ENCODE measurements at regions not wholly inside any gene's neighbourhood (a gene's known extent, or its start where the extent isn't known, plus 50 kb on each side); places are given as distances from the start of the nearest gene placed in this dataset.

GRCh38 chr5:6036006-6036405 is 342.3 kb downstream of the MED10 start:
- CTCF ChIA-PET: interaction anchor here (0.5 to 1.8 kb wide), 2 partner anchors 7 to 32 kb away, joined by 3 to 7 read pairs; no protein-coding TSS in a partner anchor
- POLR2A ChIA-PET: no interaction called here
- H3K4me1 ChIP-seq (ENCODE audit: control insufficient read depth, insufficient read depth, low read length): no peaks in the 10 kb centered on the region
- TF ChIP-seq ZNF596 (tag by site-specific recombination; IDR thresholded peaks at IDR 0.05) (no peak), ZNF138 (tag by site-specific recombination; IDR thresholded peaks at IDR 0.05; ENCODE audit: borderline replicate concordance) (no peak), ZNF202 (tag by site-specific recombination; IDR thresholded peaks at IDR 0.05; ENCODE audit: borderline replicate concordance) (no peak), ZNF830 (tag by site-specific recombination; IDR thresholded peaks at IDR 0.05; ENCODE audit: low read depth) (no peak), WT1 (tag by site-specific recombination; IDR thresholded peaks at IDR 0.05) (no peak), ZNF398 (tag by site-specific recombination; IDR thresholded peaks at IDR 0.05) (no peak), ZFP37 (tag by site-specific recombination; IDR thresholded peaks at IDR 0.05) (no peak), AEBP2 (tag by site-specific recombination; IDR thresholded peaks at IDR 0.05; ENCODE audit: borderline replicate concordance) (no peak), ZNF114 (tag by site-specific recombination; IDR thresholded peaks at IDR 0.05) (no peak), ZNF324 (tag by site-specific recombination; IDR thresholded peaks at IDR 0.05) (no peak), ZNF2 (tag by site-specific recombination; IDR thresholded peaks at IDR 0.05) (no peak), ZNF37A (tag by site-specific recombination; IDR thresholded peaks at IDR 0.05) (no peak), ZNF488 (tag by site-specific recombination; IDR thresholded peaks at IDR 0.05) (no peak), ZNF146 (tag by site-specific recombination; IDR thresholded peaks at IDR 0.05) (no peak), GFI1B (tag by site-specific recombination; IDR thresholded peaks at IDR 0.05) (no peak), ZNF184 (tag by site-specific recombination; IDR thresholded peaks at IDR 0.05) (no peak)
- H3K4me3 ChIP-seq (ENCODE audit: low read depth, low read length): no peak overlapping the region
- no peaks in the 10 kb centered on the region for H3K36me3 ChIP-seq (ENCODE audit: control insufficient read depth in 2 of 2, insufficient read depth in 1 of 2, low read length in 2 of 2)
- no peaks in the 10 kb centered on the region for H3K9me3 ChIP-seq (ENCODE audit: control insufficient read depth, insufficient read depth, low read depth, low read length)
- H3K27ac ChIP-seq (ENCODE audit: extremely low read depth, low read depth, low read length): no peak overlapping the region

DNA sequence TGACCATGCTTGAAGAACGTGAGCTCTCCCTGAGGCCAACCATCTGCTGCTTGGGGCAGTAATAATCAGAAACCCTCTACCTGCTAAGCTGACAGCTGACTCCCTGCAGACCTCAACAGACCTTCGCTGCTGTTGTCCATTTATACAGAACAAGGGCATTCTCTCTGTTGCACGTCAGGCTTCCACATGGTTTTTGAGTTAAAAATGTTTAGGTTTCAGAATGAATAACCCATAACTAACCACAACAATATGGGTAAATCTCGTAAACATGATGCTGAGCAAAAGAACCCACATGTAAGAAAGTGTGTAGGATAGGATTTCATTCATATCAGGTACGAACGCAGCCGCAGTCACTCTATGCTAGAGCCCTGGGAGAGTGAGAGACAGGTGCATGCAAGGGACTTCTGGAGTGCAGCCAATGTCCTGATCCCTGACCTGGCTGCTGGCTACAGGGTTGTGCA is 348.5 kb downstream of the MED10 start:
- CTCF ChIA-PET: interaction anchor here (0.7 kb wide), 1 partner anchor 13 kb away, joined by 3 read pairs; no protein-coding TSS in a partner anchor
- no peak overlapping the region for H3K27ac ChIP-seq (ENCODE audit: extremely low read depth, low read depth, low read length)
- H3K36me3 ChIP-seq (ENCODE audit: control insufficient read depth in 2 of 2, insufficient read depth in 1 of 2, low read length in 2 of 2): no peaks in the 10 kb centered on the region
- POLR2A ChIA-PET: no interaction called here
- H3K9me3 ChIP-seq (ENCODE audit: control insufficient read depth, insufficient read depth, low read depth, low read length): no peaks in the 10 kb centered on the region
- no peak overlapping the region for H3K4me3 ChIP-seq (ENCODE audit: low read depth, low read length)
- no peaks in the 10 kb centered on the region for H3K4me1 ChIP-seq (ENCODE audit: control insufficient read depth, insufficient read depth, low read length)
- TF ChIP-seq ZNF473 (tag by site-specific recombination; IDR thresholded peaks at IDR 0.05) (no peak), ZNF514 (tag by site-specific recombination; IDR thresholded peaks at IDR 0.05) (no peak), ZNF202 (tag by site-specific recombination; IDR thresholded peaks at IDR 0.05; ENCODE audit: borderline replicate concordance) (no peak), ZNF148 (tag by site-specific recombination; IDR thresholded peaks at IDR 0.05; ENCODE audit: borderline replicate concordance) (no peak), GLI4 (tag by site-specific recombination; IDR thresholded peaks at IDR 0.05) (no peak), ZFP37 (tag by site-specific recombination; IDR thresholded peaks at IDR 0.05) (no peak), ELK4 (IDR thresholded peaks at IDR 0.05; ENCODE audit: borderline replicate concordance, low read depth, low read length) (no peak), ZNF37A (tag by site-specific recombination; IDR thresholded peaks at IDR 0.05) (no peak), ZNF114 (tag by site-specific recombination; IDR thresholded peaks at IDR 0.05) (no peak), PATZ1 (tag by site-specific recombination; IDR thresholded peaks at IDR 0.05) (no peak), ZNF600 (tag by site-specific recombination; IDR thresholded peaks at IDR 0.05) (no peak)
- TF ChIP-seq, protein P1, sequence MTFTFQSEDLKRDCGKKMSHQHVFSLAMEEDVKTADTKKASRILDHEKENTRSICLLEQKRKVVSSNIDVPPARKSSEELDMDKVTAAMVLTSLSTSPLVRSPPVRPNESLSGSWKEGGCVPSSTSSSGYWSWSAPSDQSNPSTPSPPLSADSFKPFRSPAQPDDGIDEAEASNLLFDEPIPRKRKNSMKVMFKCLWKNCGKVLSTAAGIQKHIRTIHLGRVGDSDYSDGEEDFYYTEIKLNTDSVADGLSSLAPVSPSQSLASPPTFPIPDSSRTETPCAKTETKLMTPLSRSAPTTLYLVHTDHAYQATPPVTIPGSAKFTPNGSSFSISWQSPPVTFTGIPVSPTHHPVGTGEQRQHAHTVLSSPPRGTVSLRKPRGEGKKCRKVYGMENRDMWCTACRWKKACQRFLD (tag by site-specific recombination; IDR thresholded peaks at IDR 0.05): no peak
